Neural progenitor cell (in vitro differentiated cells): ENCODE measurements at regions not wholly inside any gene's neighbourhood (a gene's known extent, or its start where the extent isn't known, plus 50 kb on each side); places are given as distances from the start of the nearest gene placed in this dataset.

Experiments
- DNase-seq: peaks from one replicate; pipeline ENCODE4 v3.0.0-alpha.2; 2016; ENCODE audit warnings: low spot score
- H2AFZ ChIP-seq: fragments of 200-600 bp; sonication (generic); replicated peaks from 2 replicates; pipeline ENCODE4 v1.6.1; 2016; ENCODE audit warnings: antibody characterized with exemption
- H3F3A ChIP-seq: fragments of 200-600 bp; sonication (generic); 2 replicates; pipeline ENCODE4 v1.6.1; 2016; ENCODE audit warnings: antibody characterized with exemption, low read depth
- H3K27ac ChIP-seq: fragments of 200-600 bp; sonication (generic); 2 replicates; pipeline ENCODE4 v1.5.1; 2016; ENCODE audit warnings: mild to moderate bottlenecking
- H3K27me3 ChIP-seq: fragments of 200-600 bp; sonication (generic); 2 replicates; pipeline ENCODE4 v1.6.1; 2016; ENCODE audit warnings: mild to moderate bottlenecking, moderate library complexity
- H3K36me3 ChIP-seq: fragments of 200-600 bp; sonication (generic); 2 replicates; pipeline ENCODE4 v1.5.1; 2016
- H3K4me1 ChIP-seq: fragments of 200-600 bp; sonication (generic); 2 replicates; pipeline ENCODE4 v1.6.1; 2016; ENCODE audit warnings: mixed run types
- H3K4me2 ChIP-seq: fragments of 200-600 bp; sonication (generic); 2 replicates; pipeline ENCODE4 v1.6.1; 2016
- H3K4me3 ChIP-seq: fragments of 200-600 bp; sonication (generic); 2 replicates; pipeline ENCODE4 v1.5.1; 2016
- H3K79me2 ChIP-seq: fragments of 200-600 bp; sonication (generic); 2 replicates; pipeline ENCODE4 v1.6.1; 2016; ENCODE audit warnings: low read depth
- H3K9ac ChIP-seq: fragments of 200-600 bp; sonication (generic); 2 replicates; pipeline ENCODE4 v1.6.1; 2016
- H3K9me3 ChIP-seq: fragments of 200-600 bp; sonication (generic); 2 replicates; pipeline ENCODE4 v1.5.1; 2016; ENCODE audit warnings: low read depth
- H4K20me1 ChIP-seq: fragments of 200-600 bp; sonication (generic); 2 replicates; pipeline ENCODE4 v1.6.1; 2016; ENCODE audit warnings: low read depth
- H3K27ac Mint-ChIP-seq: 3 replicates; pipeline ENCODE4 v1.8.0; 2021; ENCODE audit warnings: mixed read lengths
- H3K27me3 Mint-ChIP-seq: 2 replicates; pipeline ENCODE4 v1.8.0; 2022; ENCODE audit warnings: low read depth, mild to moderate bottlenecking, inconsistent platforms, moderate library complexity, mixed read lengths; ENCODE audit not compliant: insufficient read depth
- H3K36me3 Mint-ChIP-seq: 3 replicates; pipeline ENCODE4 v1.8.0; 2021; ENCODE audit warnings: mixed read lengths
- H3K4me1 Mint-ChIP-seq: 3 replicates; pipeline ENCODE4 v1.8.0; 2021; ENCODE audit warnings: mixed read lengths
- H3K4me3 Mint-ChIP-seq: 3 replicates; pipeline ENCODE4 v1.8.0; 2021; ENCODE audit warnings: mild to moderate bottlenecking, moderate library complexity, mixed read lengths
- H3K9me3 Mint-ChIP-seq: 3 replicates; pipeline ENCODE4 v1.8.0; 2020; ENCODE audit warnings: mixed read lengths
- EZH2 ChIP-seq: fragments of 200-600 bp; sonication (generic); IDR thresholded peaks from 2 replicates; pipeline ENCODE4 v1.6.1; 2017; ENCODE audit warnings: antibody characterized with exemption, mild to moderate bottlenecking, moderate library complexity
- EZH2phosphoT487 ChIP-seq: fragments of 200-600 bp; sonication (generic); IDR thresholded peaks from 2 replicates; pipeline ENCODE4 v1.6.1; 2017; ENCODE audit warnings: antibody characterized with exemption
- TF ChIP-seq, protein P1 (sequence below): fragments of 200-600 bp; sonication (generic); IDR thresholded peaks from 2 replicates; pipeline ENCODE4 v1.5.1; 2017; ENCODE audit warnings: antibody characterized with exemption, mild to moderate bottlenecking

DNA sequence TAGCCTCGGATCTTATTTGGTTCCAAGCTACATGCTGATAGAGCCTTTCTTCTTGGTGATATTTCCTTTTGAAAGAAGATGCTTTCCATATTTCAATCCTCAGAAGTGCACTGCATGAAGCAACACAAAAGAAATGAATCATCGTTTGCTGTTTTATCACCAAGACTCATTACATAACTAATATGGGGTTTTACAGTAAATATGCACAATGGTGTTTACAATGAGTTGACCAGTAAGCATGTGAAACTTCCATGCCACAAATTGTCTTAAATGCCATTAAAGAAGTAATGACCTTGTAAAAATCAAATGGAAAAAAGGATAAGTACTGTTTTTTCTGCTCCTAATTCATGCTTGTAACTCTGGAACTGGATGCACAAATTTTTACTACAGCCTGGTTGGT is 1017.0 kb upstream of the GHITM start:
- H3K4me1 ChIP-seq: no peaks in the 10 kb centered on the region
- H3K9me3 ChIP-seq: no peaks in the 10 kb centered on the region
- no peaks in the 10 kb centered on the region for H3K79me2 ChIP-seq
- H3F3A ChIP-seq: no peaks in the 10 kb centered on the region
- H3K9me3 Mint-ChIP-seq: peaks cover 5% of the 10 kb centered on the region
- H3K4me1 Mint-ChIP-seq: no peaks in the 10 kb centered on the region
- DNase-seq: no peak
- no peaks in the 10 kb centered on the region for H3K36me3 Mint-ChIP-seq
- H3K27ac ChIP-seq: no peak overlapping the region
- TF ChIP-seq EZH2phosphoT487 (no peak), EZH2 (no peak)
- TF ChIP-seq, protein P1, sequence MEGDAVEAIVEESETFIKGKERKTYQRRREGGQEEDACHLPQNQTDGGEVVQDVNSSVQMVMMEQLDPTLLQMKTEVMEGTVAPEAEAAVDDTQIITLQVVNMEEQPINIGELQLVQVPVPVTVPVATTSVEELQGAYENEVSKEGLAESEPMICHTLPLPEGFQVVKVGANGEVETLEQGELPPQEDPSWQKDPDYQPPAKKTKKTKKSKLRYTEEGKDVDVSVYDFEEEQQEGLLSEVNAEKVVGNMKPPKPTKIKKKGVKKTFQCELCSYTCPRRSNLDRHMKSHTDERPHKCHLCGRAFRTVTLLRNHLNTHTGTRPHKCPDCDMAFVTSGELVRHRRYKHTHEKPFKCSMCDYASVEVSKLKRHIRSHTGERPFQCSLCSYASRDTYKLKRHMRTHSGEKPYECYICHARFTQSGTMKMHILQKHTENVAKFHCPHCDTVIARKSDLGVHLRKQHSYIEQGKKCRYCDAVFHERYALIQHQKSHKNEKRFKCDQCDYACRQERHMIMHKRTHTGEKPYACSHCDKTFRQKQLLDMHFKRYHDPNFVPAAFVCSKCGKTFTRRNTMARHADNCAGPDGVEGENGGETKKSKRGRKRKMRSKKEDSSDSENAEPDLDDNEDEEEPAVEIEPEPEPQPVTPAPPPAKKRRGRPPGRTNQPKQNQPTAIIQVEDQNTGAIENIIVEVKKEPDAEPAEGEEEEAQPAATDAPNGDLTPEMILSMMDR: no peak
- no peak overlapping the region for H3K27ac Mint-ChIP-seq
- no peaks in the 10 kb centered on the region for H4K20me1 ChIP-seq
- no peaks in the 10 kb centered on the region for H3K27me3 Mint-ChIP-seq
- H2AFZ ChIP-seq: no peak overlapping the region
- no peak overlapping the region for H3K4me2 ChIP-seq
- no peak overlapping the region for H3K9ac ChIP-seq
- no peaks in the 10 kb centered on the region for H3K27me3 ChIP-seq
- H3K4me3 Mint-ChIP-seq: no peak overlapping the region
- no peaks in the 10 kb centered on the region for H3K36me3 ChIP-seq
- H3K4me3 ChIP-seq: no peak overlapping the region

- no peaks in the 10 kb centered on the region for H3K4me1 Mint-ChIP-seq
- H3K27ac Mint-ChIP-seq: no peak overlapping the region
- no peak overlapping the region for H3K4me3 Mint-ChIP-seq
Observed at GRCh38 chr10:83127942-83128575, 1011.2 kb upstream of the GHITM start.

DNA sequence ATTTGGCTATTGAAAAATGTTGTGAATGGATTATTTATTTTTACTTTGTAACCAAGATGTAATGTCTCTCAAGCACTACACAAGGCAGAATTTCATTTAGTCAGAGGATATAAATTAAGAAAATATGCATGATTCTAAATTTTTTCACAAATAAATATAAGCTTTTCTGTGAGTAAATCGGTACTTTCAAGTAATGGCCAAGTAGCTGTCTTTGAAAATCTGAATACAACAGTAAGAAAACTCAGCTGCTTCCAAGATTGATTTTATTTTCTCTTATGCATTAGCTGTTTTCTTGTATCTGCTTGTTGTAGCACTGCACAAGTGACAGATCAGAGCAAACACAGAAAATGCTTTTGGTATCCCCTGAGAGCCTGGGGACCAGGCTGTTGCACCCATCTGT is 998.5 kb upstream of the GHITM start:
- no peaks in the 10 kb centered on the region for H3K9me3 Mint-ChIP-seq
- Histone ChIP-seq H3K9ac (no peak overlapping the region), H3F3A (no peaks in the 10 kb centered on the region), H4K20me1 (no peaks in the 10 kb centered on the region), H3K36me3 (no peaks in the 10 kb centered on the region), H3K4me3 (no peak overlapping the region), H3K27me3 (no peaks in the 10 kb centered on the region), H2AFZ (no peak overlapping the region), H3K9me3 (no peaks in the 10 kb centered on the region), H3K4me2 (no peak overlapping the region), H3K79me2 (no peaks in the 10 kb centered on the region), H3K4me1 (no peaks in the 10 kb centered on the region), H3K27ac (no peak overlapping the region)
- no peak overlapping the region for H3K27ac Mint-ChIP-seq
- H3K36me3 Mint-ChIP-seq: no peaks in the 10 kb centered on the region
- TF ChIP-seq EZH2 (no peak), EZH2phosphoT487 (no peak)
- TF ChIP-seq, protein P1: no peak
- no peak for DNase-seq
- peaks cover 2% of the 10 kb centered on the region for H3K27me3 Mint-ChIP-seq
- H3K4me3 Mint-ChIP-seq: no peak overlapping the region
- H3K4me1 Mint-ChIP-seq: no peaks in the 10 kb centered on the region

More at GRCh38 chr10:83127942-83128575, 1011.2 kb upstream of the GHITM start:
- no peak overlapping the region for H3K9ac ChIP-seq
- Mint-ChIP-seq H3K9me3 (peaks cover 5% of the 10 kb centered on the region), H3K27me3 (no peaks in the 10 kb centered on the region), H3K36me3 (no peaks in the 10 kb centered on the region)
- TF ChIP-seq, protein P1: no peak
- no peak for TF ChIP-seq EZH2phosphoT487
- no peak for TF ChIP-seq EZH2
- H3K4me1 ChIP-seq: no peaks in the 10 kb centered on the region
- no peaks in the 10 kb centered on the region for H3K79me2 ChIP-seq
- H3K27ac ChIP-seq: no peak overlapping the region
- no peaks in the 10 kb centered on the region for H4K20me1 ChIP-seq
- H3K4me2 ChIP-seq: no peak overlapping the region
- H3K9me3 ChIP-seq: no peaks in the 10 kb centered on the region
- no peaks in the 10 kb centered on the region for H3F3A ChIP-seq
- no peak overlapping the region for H3K4me3 ChIP-seq
- H3K36me3 ChIP-seq: no peaks in the 10 kb centered on the region
- no peak for DNase-seq
- no peaks in the 10 kb centered on the region for H3K27me3 ChIP-seq
- no peak overlapping the region for H2AFZ ChIP-seq
